Choroid plexus epithelial cell (primary cell): ENCODE measurements at regions not wholly inside any gene's neighbourhood (a gene's known extent, or its start where the extent isn't known, plus 50 kb on each side); places are given as distances from the start of the nearest gene placed in this dataset.
"Not testable (repeated sequence)": the region's sequence is repeated elsewhere in the genome, so short reads cannot be mapped to it uniquely, and the experiment has no call there.

ENCODE experiments used
- DNase-seq: peaks from one replicate; pipeline ENCODE4 v3.0.0-alpha.2; 2010; ENCODE audit warnings: low read depth
- H3K4me3 ChIP-seq: 2 replicates; pipeline ENCODE4 v1.5.1; 2011; ENCODE audit warnings: low read depth, mild to moderate bottlenecking, control low read depth, low read length, moderate library complexity
- CTCF ChIP-seq: conservative IDR thresholded peaks from 2 replicates; pipeline ENCODE4 v1.5.1; 2011; ENCODE audit warnings: low read depth, mild to moderate bottlenecking, control low read depth, inconsistent platforms, low read length, moderate library complexity

- no peak for TF ChIP-seq CTCF
- no peak overlapping the region for H3K4me3 ChIP-seq
- no peak for DNase-seq
Measured at GRCh38 chr6:71766146-71766760, 120.1 kb upstream of the RIMS1 start.

- DNase-seq = no peak
- no peak for TF ChIP-seq CTCF
- H3K4me3 ChIP-seq = no peak overlapping the region
Measured at GRCh38 chr6:71766796-71767195, 119.6 kb upstream of the RIMS1 start.

GRCh38 chr6:71768356-71768755 lies 118.0 kb upstream of the RIMS1 start:
- TF ChIP-seq CTCF = no peak
- DNase-seq = no peak
- no peak overlapping the region for H3K4me3 ChIP-seq

- no peak overlapping the region for H3K4me3 ChIP-seq
- DNase-seq = no peak
- TF ChIP-seq CTCF = no peak
Measured at GRCh38 chr6:71808865-71809264, 77.5 kb upstream of the RIMS1 start.

GRCh38 chr6:71810880-71811279 lies 75.5 kb upstream of the RIMS1 start:
- H3K4me3 ChIP-seq = no peak overlapping the region
- no peak for DNase-seq
- TF ChIP-seq CTCF = no peak

- no peak for DNase-seq
Measured at GRCh38 chr6:71822625-71823024, 63.7 kb upstream of the RIMS1 start.

GRCh38 chr6:71832110-71832764 lies 54.1 kb upstream of the RIMS1 start:
- DNase-seq, H3K4me3 ChIP-seq: not testable (repeated sequence)

More at GRCh38 chr6:71822625-71823024, 63.7 kb upstream of the RIMS1 start:
- no peak for TF ChIP-seq CTCF
- no peak overlapping the region for H3K4me3 ChIP-seq
